Thyroid gland (tissue), 4 donors: ENCODE measurements at regions not wholly inside any gene's neighbourhood (a gene's known extent, or its start where the extent isn't known, plus 50 kb on each side); places are given as distances from the start of the nearest gene placed in this dataset.

ENCODE experiments used
- DNase-seq, 2 donors: peaks; one replicate each; pipeline ENCODE4 v3.0.0-alpha.2; 2019
- H3K27ac ChIP-seq, 3 donors: fragments of 200-600 bp; sonication (generic); 1 replicate in 2 of 3; 2 replicates in 1 of 3; pipeline ENCODE4 v1.5.1; 2016 to 2019; ENCODE audit warnings: mild to moderate bottlenecking in 1 of 3, moderate library complexity in 1 of 3
- H3K27me3 ChIP-seq: fragments of 200-600 bp; sonication (generic); one replicate; pipeline ENCODE4 v1.5.1; 2019
- H3K36me3 ChIP-seq, 2 donors: fragments of 200-600 bp; sonication (generic); one replicate each; pipeline ENCODE4 v1.5.1; 2016 to 2019
- H3K4me1 ChIP-seq, 2 donors: fragments of 200-600 bp; sonication (generic); one replicate each; pipeline ENCODE4 v1.5.1; 2017 to 2019
- H3K4me3 ChIP-seq, 3 donors: fragments of 200-600 bp; sonication (generic); replicated peaks in 1 of 3; 1 replicate in 2 of 3; 2 replicates in 1 of 3; pipeline ENCODE4 v1.5.1; 2016; ENCODE audit warnings: mild to moderate bottlenecking in 1 of 3
- H3K9me3 ChIP-seq: fragments of 200-600 bp; sonication (generic); one replicate; pipeline ENCODE4 v1.5.1; 2017
- POLR2A ChIP-seq, 2 donors: fragments of 450-650 bp; IDR thresholded peaks; one replicate each; pipeline ENCODE4 v1.6.1; 2017; ENCODE audit warnings: antibody characterized with exemption in 2 of 2, mild to moderate bottlenecking in 2 of 2, moderate library complexity in 1 of 2
- WGBS, 2 donors: methylation state at CpG; one replicate each; pipeline ENCODE4 v1.1.5; 2017; 5-methylcytosine and 5-hydroxymethylcytosine counted together
- intact Hi-C: fragments of 100-400 bp; cut with DNase I; formaldehyde crosslinking; loops from one replicate; pipeline ENCODE4 v1.15.1; 2023
- TF ChIP-seq, protein P1 (sequence below), 6 experiments: fragments of 200-600 bp in 3 of 6; fragments of 450-650 bp in 3 of 6; sonication (generic) in 3 of 6; IDR thresholded peaks; one replicate each; pipeline ENCODE4 v1.5.1; 2016 to 2019; ENCODE audit warnings: antibody characterized with exemption in 6 of 6, mild to moderate bottlenecking in 2 of 6, inconsistent platforms in 1 of 6, moderate library complexity in 1 of 6

DNA sequence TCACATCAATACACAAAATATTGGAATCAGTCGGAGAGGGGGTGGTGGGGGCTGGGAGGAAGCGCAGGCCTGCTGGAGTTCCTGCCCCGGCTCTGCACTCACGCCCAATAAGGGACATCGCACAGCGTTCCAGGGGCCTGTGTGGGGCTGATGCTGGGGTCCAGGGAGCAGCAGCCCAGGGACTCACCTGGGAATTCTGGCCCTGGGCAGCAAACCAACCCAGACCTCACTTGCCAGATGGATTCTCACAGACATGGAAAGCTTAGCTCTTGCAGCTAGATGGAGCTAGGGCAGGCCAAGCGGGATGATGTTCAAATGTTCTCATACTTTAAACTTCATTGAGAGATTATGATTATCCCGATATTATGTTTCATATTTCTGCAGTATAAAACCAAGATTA is 266.6 kb upstream of the TANK start:
- H3K36me3 ChIP-seq, result no peaks in the 10 kb centered on the region
- no peak overlapping the region for H3K4me3 ChIP-seq
- intact Hi-C loops, result no loop called here
- no peaks in the 10 kb centered on the region for H3K9me3 ChIP-seq
- 57 to 96% methylated on average over 8 of the region's 8 CpGs for WGBS, 2 donors
- no peak overlapping the region for H3K27ac ChIP-seq
- DNase-seq, result no peak
- H3K4me1 ChIP-seq, result no peaks in the 10 kb centered on the region
- no peak for TF ChIP-seq POLR2A (IDR thresholded peaks at IDR 0.05)
- TF ChIP-seq, protein P1, sequence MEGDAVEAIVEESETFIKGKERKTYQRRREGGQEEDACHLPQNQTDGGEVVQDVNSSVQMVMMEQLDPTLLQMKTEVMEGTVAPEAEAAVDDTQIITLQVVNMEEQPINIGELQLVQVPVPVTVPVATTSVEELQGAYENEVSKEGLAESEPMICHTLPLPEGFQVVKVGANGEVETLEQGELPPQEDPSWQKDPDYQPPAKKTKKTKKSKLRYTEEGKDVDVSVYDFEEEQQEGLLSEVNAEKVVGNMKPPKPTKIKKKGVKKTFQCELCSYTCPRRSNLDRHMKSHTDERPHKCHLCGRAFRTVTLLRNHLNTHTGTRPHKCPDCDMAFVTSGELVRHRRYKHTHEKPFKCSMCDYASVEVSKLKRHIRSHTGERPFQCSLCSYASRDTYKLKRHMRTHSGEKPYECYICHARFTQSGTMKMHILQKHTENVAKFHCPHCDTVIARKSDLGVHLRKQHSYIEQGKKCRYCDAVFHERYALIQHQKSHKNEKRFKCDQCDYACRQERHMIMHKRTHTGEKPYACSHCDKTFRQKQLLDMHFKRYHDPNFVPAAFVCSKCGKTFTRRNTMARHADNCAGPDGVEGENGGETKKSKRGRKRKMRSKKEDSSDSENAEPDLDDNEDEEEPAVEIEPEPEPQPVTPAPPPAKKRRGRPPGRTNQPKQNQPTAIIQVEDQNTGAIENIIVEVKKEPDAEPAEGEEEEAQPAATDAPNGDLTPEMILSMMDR (IDR thresholded peaks at IDR 0.05), result no peak
- H3K27me3 ChIP-seq, result no peaks in the 10 kb centered on the region

GRCh38 chr2:160898581-160899307 is 261.5 kb upstream of the TANK start:
- Histone ChIP-seq H3K4me3 (no peak overlapping the region), H3K4me1 (no peaks in the 10 kb centered on the region), H3K36me3 (no peaks in the 10 kb centered on the region), H3K9me3 (no peaks in the 10 kb centered on the region), H3K27me3 (no peaks in the 10 kb centered on the region), H3K27ac (no peak overlapping the region)
- TF ChIP-seq, protein P1 (IDR thresholded peaks at IDR 0.05), result no peak
- no peak for TF ChIP-seq POLR2A (IDR thresholded peaks at IDR 0.05)
- WGBS, 2 donors, result 58 to 69% methylated on average over 6 of the region's 6 CpGs
- DNase-seq, result no peak
- intact Hi-C loops, result no loop called here

- TF ChIP-seq, protein P1 (IDR thresholded peaks at IDR 0.05), result no peak
- TF ChIP-seq POLR2A (IDR thresholded peaks at IDR 0.05), result no peak
- no peak overlapping the region for H3K27ac ChIP-seq
- intact Hi-C loops, result no loop called here
- H3K27me3 ChIP-seq, result no peaks in the 10 kb centered on the region
- no peaks in the 10 kb centered on the region for H3K4me1 ChIP-seq
- no peaks in the 10 kb centered on the region for H3K9me3 ChIP-seq
- no peaks in the 10 kb centered on the region for H3K36me3 ChIP-seq
- H3K4me3 ChIP-seq, result no peak overlapping the region
- DNase-seq, result peak in 1 of 2 donors; percentile 6
- 52 to 54% methylated on average over 4 of the region's 4 CpGs for WGBS, 2 donors
Observed at GRCh38 chr2:160901613-160902012, 258.6 kb upstream of the TANK start.

- DNase-seq, result no peak
- WGBS, 2 donors, result 72 to 83% methylated on average over 2 of the region's 2 CpGs
- Histone ChIP-seq H3K27ac (no peak overlapping the region), H3K4me3 (no peak overlapping the region), H3K4me1 (no peaks in the 10 kb centered on the region), H3K9me3 (no peaks in the 10 kb centered on the region), H3K27me3 (no peaks in the 10 kb centered on the region), H3K36me3 (no peaks in the 10 kb centered on the region)
- intact Hi-C loops, result no loop called here
- TF ChIP-seq, protein P1 (IDR thresholded peaks at IDR 0.05), result no peak
- no peak for TF ChIP-seq POLR2A (IDR thresholded peaks at IDR 0.05)
Observed at GRCh38 chr2:160905862-160906261, 254.4 kb upstream of the TANK start.

DNA sequence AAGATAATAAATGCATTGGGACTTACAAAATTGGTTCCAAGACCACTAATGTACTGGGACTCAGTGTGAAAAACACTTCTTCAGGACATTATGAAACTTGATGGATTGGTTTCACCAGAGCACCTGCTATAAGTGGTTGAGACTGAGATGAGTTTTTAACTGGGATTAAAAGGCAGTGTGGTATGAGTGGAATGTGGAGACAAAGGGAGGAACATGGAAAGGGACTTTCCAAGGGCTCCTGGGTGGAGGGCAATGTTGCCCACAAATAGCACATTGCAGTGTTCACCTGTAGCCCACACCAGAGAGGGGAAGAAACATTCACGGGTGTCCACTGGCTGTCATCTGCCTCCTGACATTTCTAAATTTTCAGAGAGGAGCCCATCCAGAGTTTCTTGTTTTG is 253.3 kb upstream of the TANK start:
- TF ChIP-seq, protein P1 (IDR thresholded peaks at IDR 0.05), result no peak
- H3K4me1 ChIP-seq, result no peaks in the 10 kb centered on the region
- DNase-seq, result no peak
- H3K36me3 ChIP-seq, result no peaks in the 10 kb centered on the region
- H3K9me3 ChIP-seq, result no peaks in the 10 kb centered on the region
- WGBS, 2 donors, result 75 to 79% methylated on average over 1 of the region's 1 CpG
- H3K27me3 ChIP-seq, result no peaks in the 10 kb centered on the region
- no peak overlapping the region for H3K4me3 ChIP-seq
- intact Hi-C loops, result no loop called here
- H3K27ac ChIP-seq, result no peak overlapping the region
